DND-41 (cell line): ENCODE measurements at regions not wholly inside any gene's neighbourhood (a gene's known extent, or its start where the extent isn't known, plus 50 kb on each side); places are given as distances from the start of the nearest gene placed in this dataset.

Experiments
- CTCF ChIP-seq: IDR thresholded peaks from 2 replicates; pipeline ENCODE4 v1.5.1; 2012; ENCODE audit warnings: borderline replicate concordance, low read length, moderate library complexity, mild to moderate bottlenecking; ENCODE audit not compliant: poor library complexity, severe bottlenecking; ENCODE audit errors: extremely low read depth
- EZH2 ChIP-seq: IDR thresholded peaks from 3 replicates; pipeline ENCODE4 v1.6.1; 2012; ENCODE audit warnings: borderline replicate concordance, low read depth, mild to moderate bottlenecking, moderate library complexity, low read length, inconsistent platforms; ENCODE audit not compliant: severe bottlenecking

GRCh38 chr5:125196481-125197111 lies 450.2 kb upstream of the ZNF608 start:
- no peak for TF ChIP-seq EZH2
- no peak for TF ChIP-seq CTCF
